CD14-positive monocyte (primary cell): ENCODE measurements at regions not wholly inside any gene's neighbourhood (a gene's known extent, or its start where the extent isn't known, plus 50 kb on each side); places are given as distances from the start of the nearest gene placed in this dataset.
"Not testable (repeated sequence)": the region's sequence is repeated elsewhere in the genome, so short reads cannot be mapped to it uniquely, and the experiment has no call there.

Source experiments
- DNase-seq, 3 donors: peaks; one replicate each; pipeline ENCODE4 v3.0.0-alpha.2; 2011 to 2022
- H2AFZ ChIP-seq: 2 replicates; pipeline ENCODE4 v1.6.0; 2012; ENCODE audit warnings: mild to moderate bottlenecking, low read depth, low read length, inconsistent platforms; ENCODE audit not compliant: insufficient read depth, poor library complexity, severe bottlenecking
- H3K27ac ChIP-seq, 2 donors: 1 replicate in 1 of 2; 2 replicates in 1 of 2; pipeline ENCODE4 v1.5.1; 2012 to 2013; ENCODE audit warnings: low read length in 2 of 2, control low read depth in 1 of 2, inconsistent platforms in 1 of 2, low read depth in 1 of 2, mild to moderate bottlenecking in 1 of 2
- H3K27me3 ChIP-seq, 2 donors: one replicate each; pipeline versions ENCODE4 v1.6.0 to v1.6.1; 2011 to 2013; ENCODE audit warnings: low read length in 2 of 2; ENCODE audit not compliant: control insufficient read depth in 2 of 2, insufficient read depth in 2 of 2
- H3K36me3 ChIP-seq, 2 donors: replicated peaks in 1 of 2; 1 replicate in 1 of 2; 2 replicates in 1 of 2; pipeline versions ENCODE4 v1.5.1 to v1.6.1; 2012 to 2013; ENCODE audit warnings: low read length in 2 of 2, control low read depth in 1 of 2, inconsistent platforms in 1 of 2, mild to moderate bottlenecking in 1 of 2; ENCODE audit not compliant: insufficient read depth in 2 of 2, control insufficient read depth in 1 of 2
- H3K4me1 ChIP-seq, 2 donors: 1 replicate in 1 of 2; 2 replicates in 1 of 2; pipeline versions ENCODE4 v1.5.1 to v1.6.1; 2012 to 2013; ENCODE audit warnings: low read length in 2 of 2, control low read depth in 1 of 2, inconsistent platforms in 1 of 2, mild to moderate bottlenecking in 1 of 2, moderate library complexity in 1 of 2; ENCODE audit not compliant: insufficient read depth in 2 of 2, control insufficient read depth in 1 of 2
- H3K4me2 ChIP-seq: replicated peaks from 2 replicates; pipeline ENCODE3; 2012; ENCODE audit warnings: low read length, moderate library complexity, mild to moderate bottlenecking; ENCODE audit not compliant: poor library complexity, severe bottlenecking; ENCODE audit errors: extremely low read depth
- H3K4me3 ChIP-seq, 3 experiments: fragments of 200-600 bp in 1 of 3; sonication (generic) in 1 of 3; replicated peaks in 1 of 3; 1 replicate in 2 of 3; 2 replicates in 1 of 3; pipeline ENCODE4 v1.5.1; 2011 to 2013; ENCODE audit warnings: low read length in 3 of 3, mild to moderate bottlenecking in 3 of 3, control low read depth in 2 of 3, low read depth in 2 of 3, inconsistent platforms in 1 of 3, moderate library complexity in 1 of 3
- H3K79me2 ChIP-seq: 2 replicates; pipeline ENCODE4 v1.6.0; 2012; ENCODE audit warnings: mild to moderate bottlenecking, control low read depth, inconsistent platforms, low read length, moderate library complexity; ENCODE audit not compliant: insufficient read depth
- H3K9ac ChIP-seq: 2 replicates; pipeline ENCODE4 v1.6.0; 2017; ENCODE audit warnings: low read length, mild to moderate bottlenecking; ENCODE audit not compliant: insufficient read depth, poor library complexity, severe bottlenecking
- H3K9me3 ChIP-seq, 2 donors: replicated peaks in 1 of 2; 1 replicate in 1 of 2; 2 replicates in 1 of 2; pipeline versions ENCODE4 v1.5.1 to v1.6.1; 2012 to 2013; ENCODE audit warnings: low read length in 2 of 2, control low read depth in 1 of 2; ENCODE audit not compliant: control insufficient read depth in 1 of 2, insufficient read depth in 1 of 2
- H4K20me1 ChIP-seq: 2 replicates; pipeline ENCODE4 v1.6.0; 2012; ENCODE audit warnings: mild to moderate bottlenecking, low read length, control low read depth, moderate library complexity; ENCODE audit not compliant: insufficient read depth
- H3K27ac Mint-ChIP-seq, 7 donors: one replicate each; pipeline ENCODE4 v1.8.0; 2020; ENCODE audit warnings: mild to moderate bottlenecking in 7 of 7, mixed read lengths in 7 of 7, moderate library complexity in 6 of 7, inconsistent platforms in 2 of 7
- H3K27me3 Mint-ChIP-seq, 3 donors: one replicate each; pipeline ENCODE4 v1.8.0; 2021 to 2022; ENCODE audit warnings: low read depth in 3 of 3, mild to moderate bottlenecking in 3 of 3, mixed read lengths in 3 of 3, moderate library complexity in 3 of 3, inconsistent platforms in 1 of 3
- H3K36me3 Mint-ChIP-seq, 2 donors: one replicate each; pipeline ENCODE4 v1.8.0; 2020; ENCODE audit warnings: mixed read lengths in 2 of 2, inconsistent platforms in 1 of 2, mild to moderate bottlenecking in 1 of 2
- H3K4me1 Mint-ChIP-seq: one replicate; pipeline ENCODE4 v1.8.0; 2020; ENCODE audit warnings: mild to moderate bottlenecking, mixed read lengths
- H3K4me3 Mint-ChIP-seq, 2 donors: one replicate each; pipeline ENCODE4 v1.8.0; 2020; ENCODE audit warnings: mild to moderate bottlenecking in 2 of 2, mixed read lengths in 2 of 2, moderate library complexity in 1 of 2
- H3K9me3 Mint-ChIP-seq, 7 donors: one replicate each; pipeline ENCODE4 v1.8.0; 2020 to 2022; ENCODE audit warnings: mixed read lengths in 7 of 7, mild to moderate bottlenecking in 6 of 7, moderate library complexity in 6 of 7, inconsistent platforms in 2 of 7
- CTCF ChIP-seq: fragments of 200-600 bp; IDR thresholded peaks from one replicate; pipeline ENCODE4 v1.8.0; 2022; ENCODE audit warnings: antibody characterized with exemption, mild to moderate bottlenecking
- WGBS: methylation state at CpG from one replicate; pipeline ENCODE4 v1.1.5; 2013; ENCODE audit warnings: missing lambda C conversion rate; ENCODE audit not compliant: insufficient coverage; 5-methylcytosine and 5-hydroxymethylcytosine counted together
- intact Hi-C, 2 donors: fragments of 100-400 bp; cut with micrococcal nuclease; formaldehyde crosslinking; loops; one replicate each; pipeline versions ENCODE4 v1.15.0 to v1.15.1; 2023

- H3K4me3 ChIP-seq: no peak overlapping the region
- no peak overlapping the region for H2AFZ ChIP-seq
- Mint-ChIP-seq H3K27me3 (no peaks in the 10 kb centered on the region), H3K36me3 (no peaks in the 10 kb centered on the region), H3K4me1 (no peaks in the 10 kb centered on the region), H3K9me3 (peaks cover 17 to 39% (median 30%) of the 10 kb centered on the region in 7 donors), H3K4me3 (no peak overlapping the region), H3K27ac (no peak overlapping the region)
- no peaks in the 10 kb centered on the region for H3K27me3 ChIP-seq
- H3K79me2 ChIP-seq: no peaks in the 10 kb centered on the region
- intact Hi-C loops: no loop called here
- TF ChIP-seq CTCF: no peak
- H3K9ac ChIP-seq: no peak overlapping the region
- no peaks in the 10 kb centered on the region for H3K36me3 ChIP-seq
- no peaks in the 10 kb centered on the region for H3K4me1 ChIP-seq
- peaks cover 19 to 27% of the 10 kb centered on the region in 2 donors for H3K9me3 ChIP-seq
- H3K27ac ChIP-seq: no peak overlapping the region
- H3K4me2 ChIP-seq: no peak overlapping the region
- H4K20me1 ChIP-seq: no peaks in the 10 kb centered on the region
- no CpG with 5 or more reads among the region's 3 CpGs for WGBS
- no peak for DNase-seq
Measured at GRCh38 chr9:2439957-2440356, 181.6 kb upstream of the VLDLR start.

GRCh38 chr9:2443933-2444332, 177.7 kb upstream of the VLDLR start:
- H4K20me1 ChIP-seq, H3K36me3 ChIP-seq, H3K4me1 ChIP-seq, H3K27ac ChIP-seq, intact Hi-C loops, H3K4me3 ChIP-seq, H3K79me2 ChIP-seq, H3K27ac Mint-ChIP-seq, H3K36me3 Mint-ChIP-seq, H3K4me1 Mint-ChIP-seq, H3K27me3 ChIP-seq, H2AFZ ChIP-seq, H3K9ac ChIP-seq, DNase-seq, H3K4me2 ChIP-seq, H3K4me3 Mint-ChIP-seq, H3K27me3 Mint-ChIP-seq: not testable (repeated sequence)
- H3K9me3 Mint-ChIP-seq: peaks cover 11 to 33% (median 24%) of the 10 kb centered on the region in 7 donors
- H3K9me3 ChIP-seq: peaks cover 19 to 22% of the 10 kb centered on the region in 2 donors
- no CpG with 5 or more reads among the region's 1 CpG for WGBS
